Kidney glomerular epithelial cell (primary cell): ENCODE measurements at regions not wholly inside any gene's neighbourhood (a gene's known extent, or its start where the extent isn't known, plus 50 kb on each side); places are given as distances from the start of the nearest gene placed in this dataset.

Experiments used
- DNase-seq: peaks from one replicate; lab custom pipeline; 2025; lab: John Stamatoyannopoulos, UW

DNA sequence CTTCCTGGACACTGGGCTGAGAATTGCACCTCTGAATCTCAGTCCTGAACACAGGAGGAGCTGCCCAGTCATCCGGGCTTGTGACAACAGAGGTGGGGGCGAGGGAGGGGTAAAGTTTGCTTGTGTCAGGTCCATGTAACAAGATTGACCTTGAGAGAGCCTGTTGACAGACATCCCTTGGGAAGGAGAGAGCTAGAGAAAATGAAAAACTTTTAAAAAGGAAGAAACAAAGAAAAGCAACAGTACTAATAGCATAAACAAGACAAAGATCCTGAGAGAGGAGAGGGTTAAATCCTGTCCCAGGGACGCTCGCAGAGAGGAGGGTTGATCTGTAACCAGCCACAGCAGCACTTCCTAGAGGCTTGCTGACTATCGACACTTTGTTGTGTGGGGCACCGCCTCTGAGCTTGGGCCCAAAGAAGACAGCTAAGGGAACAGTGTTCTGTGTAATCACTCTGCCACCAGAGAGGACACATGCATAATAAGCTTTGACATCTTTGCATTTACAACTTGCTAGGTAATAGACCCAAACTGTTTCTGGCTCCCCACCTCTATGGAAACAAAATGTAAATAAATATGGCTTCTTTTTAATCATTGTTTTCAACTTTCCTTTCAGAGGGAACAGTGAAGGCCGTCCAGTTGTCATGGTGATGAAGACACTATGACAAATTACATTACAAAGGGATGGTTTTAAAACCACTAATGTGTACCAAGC, 363.7 kb downstream of the CSNK1G3 start:
- peak; percentile 60 for DNase-seq

- peak; percentile 68 for DNase-seq
These were observed 362.7 kb downstream of the CSNK1G3 start for GRCh38 chr5:123874600-123875201.

DNA sequence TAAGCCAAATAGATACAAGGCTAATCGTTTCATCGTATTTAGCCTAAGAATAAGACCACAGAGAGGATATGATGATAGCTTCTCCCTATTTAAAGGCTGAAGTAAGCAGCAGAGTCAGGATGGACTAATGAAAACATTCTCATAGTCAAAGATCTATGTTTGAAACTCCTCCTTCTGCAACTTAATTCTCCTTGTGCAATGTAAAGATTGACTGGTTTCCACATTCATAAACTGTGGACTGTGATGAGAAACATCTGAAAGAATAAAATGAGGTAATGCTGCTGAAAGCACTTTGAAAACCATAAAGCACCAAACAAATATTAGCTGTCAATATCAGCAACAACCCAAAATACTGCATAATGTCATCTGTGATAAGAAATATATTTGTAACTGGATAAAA, 361.9 kb downstream of the CSNK1G3 start:
- DNase-seq = no peak

GRCh38 chr5:123871373-123871772, 359.4 kb downstream of the CSNK1G3 start:
- no peak for DNase-seq

GRCh38 chr5:123868881-123869280, 356.9 kb downstream of the CSNK1G3 start:
- no peak for DNase-seq

- DNase-seq = no peak
These were observed 356.3 kb downstream of the CSNK1G3 start for GRCh38 chr5:123868267-123868666.

DNA sequence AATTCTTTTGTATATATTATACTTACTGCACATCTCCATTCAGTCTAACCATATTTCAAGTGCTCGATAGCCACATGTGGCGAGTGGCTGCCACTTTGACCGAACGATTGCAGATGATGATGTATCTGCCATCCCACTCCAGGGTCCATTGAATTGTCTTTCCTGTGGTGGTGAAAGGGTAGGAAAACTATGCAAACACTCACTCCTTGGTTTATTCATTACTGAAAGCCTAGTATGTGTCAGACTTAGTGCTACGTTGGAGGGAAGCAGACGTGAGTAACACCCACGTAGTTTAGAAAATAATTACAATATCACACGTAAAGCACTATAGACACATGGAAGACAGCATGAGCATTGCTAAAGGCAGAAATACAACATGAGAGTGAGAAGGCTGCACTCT, 353.7 kb downstream of the CSNK1G3 start:
- peak; percentile 89 for DNase-seq

DNA sequence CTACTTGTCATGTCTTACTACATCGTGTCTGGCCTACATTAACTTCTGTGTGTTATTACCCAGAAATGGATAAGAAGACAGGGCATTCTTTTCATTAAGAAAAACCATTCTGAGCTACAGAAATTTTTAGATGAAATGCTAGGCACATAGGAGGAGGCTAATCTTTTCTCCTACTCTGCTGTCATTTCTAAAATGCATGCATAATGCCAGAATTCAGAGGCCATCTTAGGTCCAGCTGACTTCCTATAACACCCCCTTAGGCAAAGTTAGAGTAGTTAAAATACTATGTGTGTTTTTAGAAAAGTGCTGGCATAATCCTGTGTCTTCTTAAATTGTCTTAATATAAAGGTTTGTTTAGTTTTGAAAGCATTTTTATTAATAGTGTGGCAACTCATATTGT, 352.6 kb downstream of the CSNK1G3 start:
- no peak for DNase-seq

- DNase-seq = no peak
These were observed 347.0 kb downstream of the CSNK1G3 start for GRCh38 chr5:123858938-123859337.

DNA sequence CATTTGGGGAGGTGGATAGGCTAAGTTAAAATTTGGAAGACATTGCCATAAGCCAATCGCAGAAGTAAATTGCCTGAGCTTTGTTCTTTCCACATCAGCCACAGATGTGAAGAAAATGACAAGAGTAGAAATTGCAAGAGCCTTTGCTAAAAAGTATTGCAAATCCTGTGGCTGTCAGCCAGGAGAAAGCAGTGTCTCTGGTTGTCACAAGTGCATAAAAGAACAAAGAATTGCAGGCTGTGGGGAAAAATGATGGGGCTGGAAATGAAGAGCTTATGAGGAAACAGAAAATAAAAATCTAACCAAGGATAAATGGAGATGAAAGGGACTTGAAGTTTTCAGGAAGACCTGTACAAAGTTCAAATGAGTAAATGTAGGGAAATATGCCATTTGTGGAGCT, 344.8 kb downstream of the CSNK1G3 start:
- DNase-seq = no peak

GRCh38 chr5:123855609-123856008, 343.6 kb downstream of the CSNK1G3 start:
- DNase-seq = peak; percentile 69

GRCh38 chr5:123845356-123846100, 333.6 kb downstream of the CSNK1G3 start:
- no peak for DNase-seq

- peak; percentile 21 for DNase-seq
These were observed 332.9 kb downstream of the CSNK1G3 start for GRCh38 chr5:123844873-123845272.

GRCh38 chr5:123835421-123835820, 323.4 kb downstream of the CSNK1G3 start:
- no peak for DNase-seq

DNA sequence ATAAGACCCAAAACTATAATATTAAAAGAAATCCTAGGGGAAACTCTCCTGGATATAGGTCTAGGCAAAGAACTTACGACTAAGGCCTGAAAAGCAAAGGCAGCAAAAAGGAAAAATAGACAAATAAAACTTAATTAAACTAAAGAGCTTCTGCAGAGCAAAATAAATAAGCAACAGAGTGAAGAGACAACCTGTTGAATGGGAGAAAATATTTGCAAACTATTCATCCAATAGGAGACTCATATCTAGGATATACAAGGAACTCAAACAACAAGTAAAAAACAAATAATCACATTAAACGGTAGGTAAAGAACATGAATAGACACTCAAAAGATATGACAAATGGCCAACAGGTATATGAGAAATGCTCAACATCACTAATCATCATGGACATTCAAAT, 318.6 kb downstream of the CSNK1G3 start:
- no peak for DNase-seq

GRCh38 chr5:123827811-123828210, 315.8 kb downstream of the CSNK1G3 start:
- DNase-seq = no peak

DNA sequence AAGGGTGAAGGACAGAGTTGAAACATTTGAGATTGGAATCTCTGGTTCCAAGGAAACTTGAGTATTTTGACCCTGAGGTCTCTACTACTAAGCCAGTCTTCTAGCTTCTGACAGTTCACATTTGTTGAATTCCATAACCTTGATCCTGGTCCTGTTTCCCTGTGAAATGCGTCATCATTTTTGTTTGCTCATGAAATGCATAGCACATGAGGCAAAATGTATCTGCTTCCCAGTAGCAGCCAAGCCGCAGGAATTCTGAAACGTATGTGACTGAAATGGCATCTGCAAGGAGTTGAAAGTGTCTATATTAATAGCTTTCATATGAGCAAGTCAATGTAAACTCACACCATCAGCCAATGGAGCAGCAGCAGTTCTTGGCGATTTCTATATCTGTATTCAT, 307.9 kb downstream of the CSNK1G3 start:
- no peak for DNase-seq

DNA sequence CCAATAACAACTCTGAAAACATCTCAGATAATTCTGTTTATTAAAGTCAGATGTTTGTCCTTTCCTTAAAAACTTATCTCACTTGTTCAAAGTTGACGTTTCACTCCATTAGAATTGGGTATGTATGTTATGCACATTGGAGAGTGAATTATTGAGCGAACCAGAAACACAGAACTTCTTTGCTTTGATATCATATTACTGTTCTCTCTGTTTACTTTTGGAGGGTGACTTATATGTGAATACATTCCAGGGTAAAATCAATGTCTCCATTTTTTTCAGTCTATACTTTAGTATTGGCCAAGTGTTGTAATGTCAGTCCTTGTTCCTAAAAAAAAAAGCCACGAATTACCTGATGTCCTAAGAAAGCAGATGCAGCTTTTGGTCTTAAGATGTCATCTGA, 307.4 kb downstream of the CSNK1G3 start:
- DNase-seq = no peak

DNA sequence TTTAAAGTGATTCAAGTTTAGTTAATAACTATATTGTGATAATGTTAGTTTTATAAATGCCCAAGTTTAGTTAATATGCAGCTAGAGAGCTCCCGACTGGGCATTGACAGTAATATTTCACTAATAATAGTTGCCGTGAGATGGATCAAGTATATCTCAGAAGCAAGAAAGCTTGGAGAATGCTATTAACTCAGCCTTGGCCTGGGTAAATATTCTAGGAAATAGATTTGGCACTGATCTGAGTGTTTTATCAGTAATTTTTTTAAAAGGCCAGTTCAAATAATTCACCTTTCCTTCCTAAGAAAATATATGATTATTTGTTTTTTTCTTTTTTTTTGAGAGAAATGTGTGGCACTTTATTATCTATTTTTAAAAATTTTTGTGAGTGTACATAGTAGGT, 305.3 kb downstream of the CSNK1G3 start:
- DNase-seq = no peak

GRCh38 chr5:123814801-123815470, 303.0 kb downstream of the CSNK1G3 start:
- peak; percentile 34 for DNase-seq

- DNase-seq = peak; percentile 81
These were observed 302.1 kb downstream of the CSNK1G3 start for GRCh38 chr5:123813937-123814624.

DNA sequence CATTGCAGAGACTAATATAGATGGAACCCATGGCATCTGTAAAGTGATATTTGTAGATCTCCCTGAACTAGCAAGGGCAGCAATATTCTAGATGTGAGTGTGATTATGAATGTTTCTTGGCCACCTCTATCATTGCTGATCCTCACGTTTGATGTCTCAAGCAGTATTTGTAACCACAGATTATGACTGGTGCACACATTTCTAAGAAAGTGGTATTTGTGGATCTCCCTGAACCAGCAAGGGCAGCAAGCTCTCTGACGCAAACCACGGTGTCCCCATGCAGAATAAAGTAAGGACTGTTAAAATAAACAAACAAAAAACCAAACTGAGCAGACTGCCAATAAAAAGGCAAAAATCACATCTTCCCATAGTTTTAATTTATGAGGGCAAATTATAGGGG, 301.3 kb downstream of the CSNK1G3 start:
- no peak for DNase-seq
